ENCODE measurements at regions not wholly inside any gene's neighbourhood (a gene's known extent, or its start where the extent isn't known, plus 50 kb on each side); places are given as distances from the start of the nearest gene placed in this dataset.

- no peak for TF ChIP-seq JUNB (IDR thresholded peaks at IDR 0.05)
- no peak for TF ChIP-seq YY1 (IDR thresholded peaks at IDR 0.05; ENCODE audit: low read depth, low read length)
Measured at GRCh38 chr6:91634791-91635190, 1047.9 kb upstream of the MAP3K7 start (continued).

GRCh38 chr6:91633374-91634111, 1046.7 kb upstream of the MAP3K7 start:
- Histone ChIP-seq H3K79me2 (ENCODE audit: control insufficient read depth, insufficient read depth, low read length) (no peaks in the 10 kb centered on the region), H2AFZ (ENCODE audit: control insufficient read depth, low read depth, low read length) (no peak overlapping the region), H4K20me1 (ENCODE audit: control insufficient read depth, insufficient read depth) (no peaks in the 10 kb centered on the region), H3K27me3 (replicated peaks in 1 of 2; ENCODE audit: control insufficient read depth in 2 of 2, insufficient read depth in 2 of 2, low read length in 1 of 2) (no peaks in the 10 kb centered on the region), H3K9ac (ENCODE audit: control insufficient read depth, insufficient read depth, low read length) (no peak overlapping the region), H3K4me2 (ENCODE audit: control insufficient read depth, insufficient read depth) (no peak overlapping the region), H3K4me3 (no peak overlapping the region), H3K4me1 (ENCODE audit: control insufficient read depth, insufficient read depth, low read length) (no peaks in the 10 kb centered on the region), H3K36me3 (ENCODE audit: control insufficient read depth in 2 of 2, insufficient read depth in 2 of 2, low read length in 1 of 2) (no peaks in the 10 kb centered on the region), H3K9me3 (replicated peaks; ENCODE audit: control insufficient read depth, insufficient read depth, low read length) (no peaks in the 10 kb centered on the region), H3K27ac (ENCODE audit: control insufficient read depth, insufficient read depth) (no peak overlapping the region)
- ChIA-PET CTCF (interaction anchor here (0.6 to 1.2 kb wide), 5 partner anchors 9 to 1034 kb away, joined by 3 read pairs; no protein-coding TSS in a partner anchor), RAD21 (ENCODE audit: unreplicated experiment) (interaction anchor here (1.1 to 1.2 kb wide), 2 partner anchors 32 to 148 kb away, joined by 3 read pairs; no protein-coding TSS in a partner anchor), POLR2A (interaction anchor here (1.8 kb wide), 1 partner anchor 20 kb away, joined by 5 read pairs; no protein-coding TSS in a partner anchor), SMC1A (ENCODE audit: uncharacterized antibody, unreplicated experiment) (interaction anchor here (1.1 to 5.6 kb wide), 7 partner anchors 9 to 287 kb away, joined by 3 to 38 read pairs (median 6); no protein-coding TSS in a partner anchor)
- in situ Hi-C loops (cut with MboI): no loop called here
- 60% methylated on average over 8 of the region's 8 CpGs for WGBS (ENCODE audit: insufficient coverage, insufficient replicate concordance, low lambda C conversion rate, missing lambda C conversion rate)
- FAIRE-seq: no peak
- DNase-seq (ENCODE audit: low read depth, low spot score): no peak
- intact Hi-C loops (cut with micrococcal nuclease; ENCODE audit: unreplicated experiment): no loop called here
- BruUV-seq (replicated peaks): no TSS peak
- peak; percentile 69 for ATAC-seq
- TF ChIP-seq CEBPZ (IDR thresholded peaks at IDR 0.05; ENCODE audit: low read depth, low read length): no peak
- TF ChIP-seq STAT3 (IDR thresholded peaks at IDR 0.05; ENCODE audit: low read depth, low read length): no peak
- no peak for TF ChIP-seq ZBTB40 (IDR thresholded peaks at IDR 0.05; ENCODE audit: borderline replicate concordance)
- no peak for TF ChIP-seq ZZZ3 (IDR thresholded peaks at IDR 0.05; ENCODE audit: control insufficient read depth, insufficient read length, low read depth)
- no peak for TF ChIP-seq E4F1 (IDR thresholded peaks at IDR 0.05; ENCODE audit: borderline replicate concordance, partially characterized antibody)
- no peak for TF ChIP-seq MXI1 (IDR thresholded peaks at IDR 0.05; ENCODE audit: low read depth, low read length)
- peak; percentile 98 for TF ChIP-seq MLLT1 (IDR thresholded peaks at IDR 0.05)

Data from GM12878 (cell line).